HEK293 (cell line): ENCODE measurements at regions not wholly inside any gene's neighbourhood (a gene's known extent, or its start where the extent isn't known, plus 50 kb on each side); places are given as distances from the start of the nearest gene placed in this dataset.

Experiments
- CTCF ChIA-PET: fragments of 350-600 bp; formaldehyde crosslinking; extraction: SDS; loops from one replicate; lab custom pipeline; 2021; ENCODE audit warnings: antibody characterized with exemption; lab: Yijun Ruan, JAX
- POLR2A ChIA-PET: fragments of 300-600 bp; formaldehyde crosslinking; extraction: SDS; loops from one replicate; lab custom pipeline; 2020; ENCODE audit warnings: antibody characterized with exemption, inconsistent platforms; lab: Yijun Ruan, JAX
- H3K27ac ChIP-seq: fragments of 200-500 bp; sonication (Bioruptor generic); 2 replicates; pipeline ENCODE4 v1.5.1; 2014; ENCODE audit warnings: low read depth, low read length, control low read depth, inconsistent platforms; ENCODE audit errors: extremely low read depth
- H3K36me3 ChIP-seq, 2 experiments: fragments of 200-500 bp in 1 of 2; sonication (Bioruptor generic) in 1 of 2; 1 replicate in 1 of 2; 2 replicates in 1 of 2; pipeline ENCODE4 v1.5.1; 2014 to 2017; ENCODE audit warnings: inconsistent platforms in 2 of 2, low read length in 2 of 2; ENCODE audit not compliant: control insufficient read depth in 2 of 2, insufficient read depth in 1 of 2
- H3K4me1 ChIP-seq: fragments of 200-500 bp; sonication (Bioruptor generic); 2 replicates; pipeline ENCODE4 v1.5.1; 2014; ENCODE audit warnings: mild to moderate bottlenecking, low read length, inconsistent platforms; ENCODE audit not compliant: control insufficient read depth, insufficient read depth
- H3K4me3 ChIP-seq: 2 replicates; pipeline ENCODE4 v1.5.1; 2011; ENCODE audit warnings: low read depth, mild to moderate bottlenecking, control low read depth, low read length, moderate library complexity
- H3K9me3 ChIP-seq: fragments of 200-500 bp; sonication (Bioruptor generic); 2 replicates; pipeline ENCODE4 v1.5.1; 2014; ENCODE audit warnings: low read depth, low read length, inconsistent platforms; ENCODE audit not compliant: control insufficient read depth, insufficient read depth
- AEBP2 ChIP-seq: fragments of 450-650 bp; formaldehyde crosslinking; IDR thresholded peaks from 2 replicates; pipeline ENCODE4 v1.5.1; 2016; ENCODE audit warnings: missing biosample characterization, missing genetic modification characterization, borderline replicate concordance
- BCL11A ChIP-seq: fragments of 450-650 bp; formaldehyde crosslinking; IDR thresholded peaks from 2 replicates; pipeline ENCODE4 v1.5.1; 2016; ENCODE audit warnings: low read depth, missing biosample characterization, missing genetic modification characterization
- FEZF1 ChIP-seq: fragments of 450-650 bp; formaldehyde crosslinking; IDR thresholded peaks from 2 replicates; pipeline ENCODE4 v1.5.1; 2016; ENCODE audit warnings: missing biosample characterization, missing genetic modification characterization
- GLI2 ChIP-seq: fragments of 450-650 bp; formaldehyde crosslinking; IDR thresholded peaks from 2 replicates; pipeline ENCODE4; 2017; ENCODE audit warnings: missing biosample characterization, missing genetic modification characterization, low read depth, borderline replicate concordance
- GLI4 ChIP-seq: fragments of 450-650 bp; formaldehyde crosslinking; IDR thresholded peaks from 2 replicates; pipeline ENCODE4 v1.5.1; 2016; ENCODE audit warnings: missing biosample characterization, missing genetic modification characterization
- IKZF3 ChIP-seq: fragments of 450-650 bp; IDR thresholded peaks from 2 replicates; pipeline ENCODE4 v1.5.0; 2018; ENCODE audit warnings: missing biosample characterization, mild to moderate bottlenecking, missing genetic modification characterization, moderate library complexity
- KLF1 ChIP-seq: fragments of 450-650 bp; formaldehyde crosslinking; IDR thresholded peaks from 2 replicates; pipeline ENCODE4 v1.5.1; 2016; ENCODE audit warnings: missing biosample characterization, missing genetic modification characterization
- OSR2 ChIP-seq: fragments of 450-650 bp; formaldehyde crosslinking; IDR thresholded peaks from 2 replicates; pipeline ENCODE4 v1.5.1; 2016; ENCODE audit warnings: missing biosample characterization, missing genetic modification characterization
- YY2 ChIP-seq: fragments of 450-650 bp; formaldehyde crosslinking; IDR thresholded peaks from 2 replicates; pipeline ENCODE4 v1.5.1; 2016; ENCODE audit warnings: missing biosample characterization, missing genetic modification characterization
- ZBTB10 ChIP-seq: fragments of 450-650 bp; formaldehyde crosslinking; IDR thresholded peaks from 2 replicates; pipeline ENCODE4 v1.5.1; 2016; ENCODE audit warnings: missing biosample characterization, missing genetic modification characterization
- ZBTB11 ChIP-seq: fragments of 450-650 bp; formaldehyde crosslinking; conservative IDR thresholded peaks from 2 replicates; pipeline ENCODE4 v1.5.1; 2016; ENCODE audit warnings: low read depth, missing biosample characterization, missing genetic modification characterization
- ZBTB7A ChIP-seq: fragments of 450-650 bp; formaldehyde crosslinking; IDR thresholded peaks from 2 replicates; pipeline ENCODE4 v1.5.1; 2016; ENCODE audit warnings: low read depth, missing biosample characterization, missing genetic modification characterization
- ZEB2 ChIP-seq: fragments of 450-650 bp; formaldehyde crosslinking; IDR thresholded peaks from 2 replicates; pipeline ENCODE4 v1.5.1; 2016; ENCODE audit warnings: missing biosample characterization, missing genetic modification characterization
- ZIC2 ChIP-seq: fragments of 450-650 bp; formaldehyde crosslinking; IDR thresholded peaks from 2 replicates; pipeline ENCODE4 v1.5.1; 2016; ENCODE audit warnings: missing biosample characterization, missing genetic modification characterization
- ZNF138 ChIP-seq: fragments of 450-650 bp; formaldehyde crosslinking; IDR thresholded peaks from 2 replicates; pipeline ENCODE4 v1.5.1; 2016; ENCODE audit warnings: missing biosample characterization, missing genetic modification characterization, borderline replicate concordance
- ZNF146 ChIP-seq: fragments of 450-650 bp; formaldehyde crosslinking; IDR thresholded peaks from 2 replicates; pipeline ENCODE4 v1.5.1; 2016; ENCODE audit warnings: missing biosample characterization, missing genetic modification characterization
- ZNF157 ChIP-seq: fragments of 450-650 bp; formaldehyde crosslinking; IDR thresholded peaks from 2 replicates; pipeline ENCODE4 v1.5.1; 2016; ENCODE audit warnings: missing biosample characterization, missing genetic modification characterization
- ZNF211 ChIP-seq: fragments of 450-650 bp; formaldehyde crosslinking; IDR thresholded peaks from 2 replicates; pipeline ENCODE4 v1.5.1; 2016; ENCODE audit warnings: low read depth, missing biosample characterization, missing genetic modification characterization
- ZNF223 ChIP-seq: fragments of 450-650 bp; formaldehyde crosslinking; IDR thresholded peaks from 2 replicates; pipeline ENCODE4 v1.5.1; 2016; ENCODE audit warnings: missing biosample characterization, missing genetic modification characterization
- ZNF335 ChIP-seq: fragments of 450-650 bp; formaldehyde crosslinking; conservative IDR thresholded peaks from 2 replicates; pipeline ENCODE4 v1.5.1; 2016; ENCODE audit warnings: missing biosample characterization, missing genetic modification characterization
- ZNF426 ChIP-seq: fragments of 450-650 bp; formaldehyde crosslinking; IDR thresholded peaks from 2 replicates; pipeline ENCODE4 v1.5.1; 2017; ENCODE audit warnings: missing biosample characterization, missing genetic modification characterization, mild to moderate bottlenecking, inconsistent platforms, moderate library complexity
- ZNF510 ChIP-seq: fragments of 450-650 bp; formaldehyde crosslinking; IDR thresholded peaks from 2 replicates; pipeline ENCODE4 v1.5.1; 2018; ENCODE audit warnings: mild to moderate bottlenecking, missing genetic modification characterization, missing biosample characterization; ENCODE audit not compliant: insufficient replicate concordance
- ZNF792 ChIP-seq: fragments of 450-650 bp; formaldehyde crosslinking; IDR thresholded peaks from 2 replicates; pipeline ENCODE4 v1.5.1; 2016; ENCODE audit warnings: missing biosample characterization, missing genetic modification characterization
- ZNF843 ChIP-seq: fragments of 450-650 bp; formaldehyde crosslinking; IDR thresholded peaks from 2 replicates; pipeline ENCODE4 v1.5.1; 2016; ENCODE audit warnings: missing biosample characterization, missing genetic modification characterization

GRCh38 chr15:69730281-69731080 lies 277.9 kb downstream of the RPLP1 start (continued):
- TF ChIP-seq AEBP2 (tag by site-specific recombination): no peak
- no peak for TF ChIP-seq ZNF510
- no peak for TF ChIP-seq FEZF1 (tag by site-specific recombination)
- no peak for TF ChIP-seq ZBTB11
- no peak for TF ChIP-seq GLI2
- TF ChIP-seq ZNF157 (tag by site-specific recombination): no peak
- no peak for TF ChIP-seq GLI4 (tag by site-specific recombination)
- TF ChIP-seq ZNF335 (tag by site-specific recombination): no peak

- no peaks in the 10 kb centered on the region for H3K4me1 ChIP-seq
- no peak for TF ChIP-seq ZNF426 (tag by site-specific recombination)
- H3K9me3 ChIP-seq: no peaks in the 10 kb centered on the region
- ChIA-PET POLR2A (no interaction called here), CTCF (interaction anchor here (0.7 to 1.6 kb wide), 2 partner anchors 13 to 251 kb away, joined by 3 to 4 read pairs; no protein-coding TSS in a partner anchor)
- no peak overlapping the region for H3K4me3 ChIP-seq
- no peak overlapping the region for H3K27ac ChIP-seq
- H3K36me3 ChIP-seq: no peaks in the 10 kb centered on the region
Observed at GRCh38 chr15:69731081-69731330, 278.4 kb downstream of the RPLP1 start.

GRCh38 chr15:69731581-69731980 lies 279.0 kb downstream of the RPLP1 start:
- CTCF ChIA-PET: interaction anchor here (0.6 to 1.7 kb wide), 6 partner anchors 11 to 740 kb away, joined by 3 to 7 read pairs (median 3); no protein-coding TSS in a partner anchor
- H3K9me3 ChIP-seq: no peaks in the 10 kb centered on the region
- TF ChIP-seq ZEB2 (no peak), ZNF792 (tag by site-specific recombination) (no peak), ZNF211 (tag by site-specific recombination) (no peak), BCL11A (tag by site-specific recombination) (no peak), KLF1 (tag by site-specific recombination) (no peak)
- TF ChIP-seq, all 188 proteins: peak for 0
- Histone ChIP-seq H3K4me1 (no peaks in the 10 kb centered on the region), H3K27ac (no peak overlapping the region), H3K4me3 (no peak overlapping the region), H3K36me3 (no peaks in the 10 kb centered on the region)
- POLR2A ChIA-PET: no interaction called here

- CTCF ChIA-PET: interaction anchor here (0.5 to 1.7 kb wide), 8 partner anchors 10 to 739 kb away, joined by 3 to 7 read pairs (median 3); no protein-coding TSS in a partner anchor
- TF ChIP-seq ZIC2 (tag by site-specific recombination) (no peak), ZNF843 (tag by site-specific recombination) (no peak), ZBTB7A (tag by site-specific recombination) (no peak), ZNF146 (tag by site-specific recombination) (no peak), YY2 (tag by site-specific recombination) (no peak), IKZF3 (tag by site-specific recombination) (no peak), OSR2 (tag by site-specific recombination) (no peak), ZNF138 (no peak), ZBTB10 (no peak), ZNF223 (tag by site-specific recombination) (no peak)
Observed at GRCh38 chr15:69732133-69732532, 279.5 kb downstream of the RPLP1 start.

More at GRCh38 chr15:69732133-69732532, 279.5 kb downstream of the RPLP1 start:
- Histone ChIP-seq H3K4me1 (no peaks in the 10 kb centered on the region), H3K4me3 (no peak overlapping the region), H3K36me3 (no peaks in the 10 kb centered on the region), H3K27ac (no peak overlapping the region), H3K9me3 (no peaks in the 10 kb centered on the region)
- POLR2A ChIA-PET: no interaction called here
